HG03025 (cell line): ENCODE measurements at regions not wholly inside any gene's neighbourhood (a gene's known extent, or its start where the extent isn't known, plus 50 kb on each side); places are given as distances from the start of the nearest gene placed in this dataset.

Experiments
- ATAC-seq: cut with Tn5 transposase; IDR thresholded peaks from one replicate; pipeline ENCODE4 v1.9.1; 2021; ENCODE audit warnings: mild to moderate bottlenecking, moderate library complexity; ENCODE audit not compliant: unreplicated experiment, low FRiP score

DNA sequence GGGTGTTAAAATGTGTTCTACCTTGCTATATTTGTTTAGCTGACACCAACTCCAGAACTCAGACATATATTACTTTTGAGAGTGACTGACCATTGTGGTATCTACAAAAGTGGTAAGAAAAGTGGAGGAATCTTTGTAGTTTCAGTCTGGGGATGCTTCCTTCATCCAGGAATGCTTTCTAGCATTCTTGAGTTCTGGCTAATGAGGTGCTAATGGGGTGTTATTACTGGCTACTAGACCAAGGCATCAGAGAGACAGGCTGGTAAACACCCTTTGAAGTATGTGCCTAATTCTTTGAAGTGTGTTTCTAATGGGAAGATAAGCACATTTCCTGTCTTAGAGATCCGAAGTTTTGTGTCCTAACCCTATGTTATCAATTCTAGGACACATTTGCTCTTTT lies 310.4 kb downstream of the SPRY1 start:
- ATAC-seq, result no peak

DNA sequence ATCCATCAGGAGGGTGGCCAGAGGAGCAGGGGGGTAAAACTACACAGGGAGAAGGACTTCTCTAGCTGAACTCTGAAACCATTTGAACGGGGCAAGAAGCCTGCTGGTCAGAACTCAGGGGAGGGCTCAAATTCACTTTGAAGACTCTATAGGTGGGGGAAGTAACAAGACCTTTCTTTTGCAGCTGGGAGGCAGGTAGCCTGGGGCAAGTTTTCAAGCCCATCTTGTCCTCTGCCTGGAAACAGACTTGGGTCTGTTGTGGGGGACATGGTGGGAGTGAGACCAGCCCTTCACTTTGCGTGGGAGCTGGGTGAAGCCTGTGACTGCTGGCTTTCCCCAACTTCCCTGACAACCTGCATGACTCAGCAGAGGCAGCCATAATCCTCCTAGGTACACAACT lies 312.3 kb downstream of the SPRY1 start:
- no peak for ATAC-seq

DNA sequence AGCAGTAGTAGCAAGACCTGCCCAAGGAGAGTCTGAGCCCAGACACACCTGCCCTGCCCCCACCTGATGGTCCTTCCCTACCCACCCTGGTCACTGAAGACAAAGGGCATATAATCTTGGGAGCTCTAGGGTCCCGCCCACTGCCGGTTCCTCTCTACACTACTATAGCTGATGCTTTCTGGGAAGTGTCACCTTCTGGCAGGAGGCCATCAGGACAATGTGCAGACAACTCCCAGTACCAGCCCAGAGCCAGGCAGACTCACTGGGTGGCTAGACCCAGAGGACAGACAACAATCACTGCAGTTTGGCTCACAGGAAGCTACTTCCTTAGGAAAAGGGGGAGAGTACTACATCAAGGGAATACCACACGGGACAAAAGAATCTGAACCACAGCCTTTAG lies 312.7 kb downstream of the SPRY1 start:
- ATAC-seq, result no peak

DNA sequence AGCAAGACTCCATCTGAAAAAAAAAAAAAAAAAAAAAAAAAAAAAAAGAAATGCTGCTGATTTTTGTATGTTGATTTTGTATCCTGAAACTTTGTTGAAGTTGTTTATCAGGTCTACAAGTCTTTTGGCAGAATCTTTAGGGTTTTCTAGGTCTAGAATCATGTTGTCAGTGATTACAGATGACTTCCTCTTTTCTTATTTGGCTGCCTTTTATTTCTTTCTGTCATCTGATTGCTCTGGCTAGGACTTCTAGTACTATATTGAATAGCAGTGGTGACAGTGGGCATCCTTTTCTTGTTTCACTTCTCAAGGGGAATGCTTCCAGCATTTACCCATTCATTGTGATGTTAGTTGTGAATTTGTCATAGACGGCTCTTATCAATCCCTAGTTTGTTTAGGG lies 334.4 kb downstream of the SPRY1 start:
- no peak for ATAC-seq

DNA sequence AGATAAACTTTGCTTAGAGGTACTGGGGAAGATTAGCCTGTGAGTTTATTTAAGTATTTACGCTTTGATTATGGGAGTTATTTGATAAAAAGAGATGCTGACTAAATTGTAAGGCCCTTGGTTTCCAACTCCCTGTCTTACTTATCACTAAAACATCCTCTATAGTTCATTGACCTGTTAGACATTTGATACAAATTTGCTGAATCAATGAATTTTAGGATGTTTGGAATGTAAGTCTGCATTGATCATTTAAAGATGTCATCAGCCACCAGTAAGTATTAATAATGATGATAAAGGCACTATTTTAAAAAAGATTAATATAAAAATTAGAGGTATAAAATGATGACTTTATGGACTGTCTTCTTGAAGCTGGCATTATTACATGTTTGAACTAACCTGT lies 340.6 kb downstream of the SPRY1 start:
- no peak for ATAC-seq

DNA sequence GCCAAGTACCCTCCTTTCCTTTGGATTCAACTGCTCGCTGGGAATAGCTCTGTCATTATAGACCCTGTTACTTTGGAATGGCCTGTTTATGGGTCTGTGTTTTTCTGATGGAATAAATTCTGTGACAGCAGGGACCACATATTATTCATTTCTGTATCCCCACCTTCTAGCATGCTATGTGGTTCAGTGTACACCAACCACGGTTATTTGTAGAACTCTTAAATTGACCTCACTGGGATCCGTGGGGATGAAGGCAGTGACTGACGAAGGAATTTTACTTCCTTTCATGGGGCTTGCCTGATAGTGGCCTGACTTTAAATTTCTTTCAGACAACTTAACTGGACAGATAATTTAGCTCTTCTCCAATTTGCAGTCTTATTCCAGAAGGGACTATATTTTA lies 343.2 kb downstream of the SPRY1 start:
- no peak for ATAC-seq

DNA sequence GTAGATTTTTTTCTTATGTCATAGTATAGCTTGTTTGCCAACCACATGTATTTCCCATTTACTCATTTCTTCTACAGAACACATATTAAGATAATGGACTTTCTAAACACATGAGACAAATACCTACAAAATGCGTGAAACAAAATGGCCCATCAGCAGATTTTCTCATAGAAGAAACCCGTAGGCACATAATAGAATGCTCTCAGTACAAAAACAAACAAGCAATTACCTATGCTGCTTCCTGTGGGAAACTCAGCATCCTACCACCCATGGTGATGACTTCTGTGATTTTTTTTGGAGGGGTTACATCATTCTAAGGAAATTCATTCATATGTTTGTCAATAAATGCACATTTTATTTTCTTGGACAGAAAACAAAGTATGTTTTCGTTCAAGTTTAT lies 343.6 kb downstream of the SPRY1 start:
- no peak for ATAC-seq

- ATAC-seq, result no peak
Measured at GRCh38 chr4:123741906-123742305, 345.3 kb downstream of the SPRY1 start.

GRCh38 chr4:123743848-123744247 lies 347.3 kb downstream of the SPRY1 start:
- ATAC-seq, result no peak

- ATAC-seq, result no peak
Measured at GRCh38 chr4:123744664-123745290, 348.2 kb downstream of the SPRY1 start.

- ATAC-seq, result no peak
Measured at GRCh38 chr4:123747016-123747415, 350.4 kb downstream of the SPRY1 start.

DNA sequence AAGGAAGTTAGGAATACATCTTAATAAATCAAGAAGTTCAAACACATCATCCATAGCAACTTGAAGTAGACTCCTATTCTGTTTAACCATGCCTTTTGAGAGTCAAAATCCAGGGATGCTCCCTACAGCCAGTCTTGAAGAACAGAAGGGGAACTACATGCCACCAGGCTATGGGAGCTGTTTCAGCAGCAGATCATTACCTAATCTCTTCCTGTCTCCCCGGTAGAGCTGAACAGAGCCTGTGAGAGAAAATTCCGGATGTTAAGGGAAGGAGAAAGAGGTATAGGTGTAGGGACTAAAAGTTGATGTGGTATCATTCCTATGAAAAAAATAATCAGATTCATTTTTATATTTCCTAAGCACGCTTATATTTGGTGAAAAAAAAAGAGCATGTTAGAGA lies 352.2 kb downstream of the SPRY1 start:
- no peak for ATAC-seq

DNA sequence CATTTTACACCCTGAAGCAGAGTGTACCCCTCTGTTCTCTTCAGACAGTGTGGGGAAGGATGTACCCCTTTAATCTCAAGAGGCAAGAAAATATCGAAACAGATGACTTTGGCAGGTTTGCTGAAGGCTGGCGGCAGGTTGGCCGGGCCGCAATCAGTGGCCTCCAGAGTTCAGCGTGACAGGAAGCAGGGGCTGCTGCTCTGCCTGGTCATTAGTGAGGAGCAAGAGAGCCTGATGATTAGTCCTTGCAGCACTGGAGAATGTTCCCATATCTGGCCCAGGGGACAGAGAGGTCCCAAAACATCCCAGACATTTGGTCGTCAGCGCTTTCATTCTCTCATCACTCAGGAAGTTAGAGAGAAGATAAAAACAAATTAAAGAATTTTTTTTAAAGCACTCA lies 352.8 kb downstream of the SPRY1 start:
- no peak for ATAC-seq

DNA sequence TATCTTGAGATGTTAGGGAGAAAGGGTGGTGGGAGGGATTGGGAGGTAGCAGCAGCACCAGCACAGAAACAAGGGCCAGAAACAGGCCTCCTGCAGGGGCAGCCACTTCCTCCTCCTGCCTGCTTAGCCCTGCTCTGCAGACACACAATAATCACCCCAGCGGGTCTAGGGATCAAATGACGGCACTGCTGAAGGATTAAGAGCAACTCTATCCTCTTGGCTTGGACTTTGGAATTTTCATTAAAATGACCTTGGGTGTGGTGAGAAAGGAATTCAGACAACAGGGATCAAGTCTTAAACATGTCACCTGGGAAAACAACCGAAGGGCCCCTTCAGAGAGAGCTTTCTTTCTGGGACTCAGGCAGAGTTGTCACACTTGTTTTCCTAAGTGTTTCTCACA lies 353.4 kb downstream of the SPRY1 start:
- no peak for ATAC-seq

- no peak for ATAC-seq
Measured at GRCh38 chr4:123755655-123756054, 359.1 kb downstream of the SPRY1 start.

DNA sequence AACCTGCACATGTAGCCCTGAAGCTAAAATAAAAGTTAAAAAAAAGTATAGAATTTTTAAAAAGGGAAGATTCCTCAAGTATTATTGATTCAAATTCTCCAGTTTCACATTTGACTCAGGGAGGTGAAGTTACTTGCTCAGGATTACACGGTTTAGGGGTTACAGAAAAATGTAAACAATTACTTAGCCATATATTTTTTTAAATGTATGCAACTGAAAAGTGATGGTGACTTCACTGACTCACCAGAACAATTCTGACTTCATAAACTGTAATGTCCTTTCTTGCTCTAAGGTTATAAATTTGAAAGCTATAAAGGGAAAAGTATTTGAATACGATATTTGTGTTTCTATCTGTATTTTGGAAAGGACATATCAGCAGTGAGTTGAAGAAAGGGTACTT lies 371.2 kb downstream of the SPRY1 start:
- ATAC-seq, result no peak

DNA sequence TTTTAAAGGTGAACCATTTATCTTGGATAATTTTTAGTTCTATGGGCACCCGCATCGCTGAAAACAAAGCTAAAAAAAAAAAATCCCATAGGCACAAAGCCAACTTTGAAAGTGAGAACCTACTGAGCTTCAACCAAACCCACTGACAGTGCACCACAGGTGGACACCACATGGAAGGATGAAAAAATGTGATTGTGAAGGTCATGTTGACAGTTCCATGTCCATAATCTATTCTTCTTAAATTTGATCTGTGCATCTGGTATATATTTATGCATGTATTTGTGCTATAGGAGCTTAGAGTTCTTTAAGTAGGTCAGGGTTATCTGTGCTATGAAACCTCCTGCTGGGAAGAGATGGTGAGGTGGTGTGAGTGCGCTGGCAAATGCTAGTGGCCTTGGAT lies 374.3 kb downstream of the SPRY1 start:
- no peak for ATAC-seq

DNA sequence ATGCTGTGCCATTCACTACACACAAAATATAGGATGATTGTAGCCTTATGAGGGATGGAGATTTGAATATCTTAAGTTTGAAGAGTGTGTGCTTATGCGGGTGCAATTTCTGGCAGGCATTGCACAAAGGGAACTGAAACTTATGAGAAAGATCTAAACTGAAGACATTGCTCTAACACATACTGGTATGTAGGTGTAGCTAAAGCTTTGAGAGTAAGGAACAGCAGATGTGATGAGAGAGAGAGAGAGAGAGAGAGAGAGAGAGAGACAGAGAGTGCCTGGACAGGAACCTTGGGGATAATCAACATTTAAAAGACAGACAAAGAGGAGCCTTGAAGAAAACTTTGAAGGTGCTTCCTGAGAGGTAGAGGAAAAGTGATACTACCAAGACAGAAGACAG lies 379.7 kb downstream of the SPRY1 start:
- ATAC-seq, result peak; percentile 100

- no peak for ATAC-seq
Measured at GRCh38 chr4:123777373-123777772, 380.8 kb downstream of the SPRY1 start.

DNA sequence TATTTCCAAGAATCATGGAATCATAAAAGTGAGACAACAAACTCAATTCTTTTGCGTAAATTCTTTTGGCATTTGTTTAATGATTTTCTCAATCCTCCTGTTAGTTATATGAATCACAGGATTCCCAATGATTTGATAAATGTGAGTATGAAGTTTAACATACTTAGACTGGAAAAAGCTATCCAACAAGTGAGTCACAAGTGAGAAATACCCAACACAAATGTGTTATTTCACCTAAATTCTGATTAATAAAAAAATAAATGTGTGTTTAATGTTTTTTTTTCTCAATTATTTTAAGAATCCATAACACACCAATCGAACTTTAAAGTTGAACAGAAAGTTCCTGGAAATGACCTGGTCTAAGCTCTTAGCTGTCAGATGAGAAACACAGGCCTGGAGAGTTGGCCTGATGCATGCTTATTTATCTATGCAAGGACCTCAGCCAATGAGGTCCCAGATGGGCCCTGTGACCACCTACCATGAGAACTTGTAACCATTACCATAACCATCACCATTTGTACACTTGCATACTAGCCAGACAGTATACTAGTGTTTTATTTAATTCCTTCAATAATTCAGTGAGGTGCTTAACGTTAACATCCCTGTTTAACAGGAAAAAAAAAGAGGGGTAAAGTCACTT lies 386.7 kb downstream of the SPRY1 start:
- no peak for ATAC-seq

DNA sequence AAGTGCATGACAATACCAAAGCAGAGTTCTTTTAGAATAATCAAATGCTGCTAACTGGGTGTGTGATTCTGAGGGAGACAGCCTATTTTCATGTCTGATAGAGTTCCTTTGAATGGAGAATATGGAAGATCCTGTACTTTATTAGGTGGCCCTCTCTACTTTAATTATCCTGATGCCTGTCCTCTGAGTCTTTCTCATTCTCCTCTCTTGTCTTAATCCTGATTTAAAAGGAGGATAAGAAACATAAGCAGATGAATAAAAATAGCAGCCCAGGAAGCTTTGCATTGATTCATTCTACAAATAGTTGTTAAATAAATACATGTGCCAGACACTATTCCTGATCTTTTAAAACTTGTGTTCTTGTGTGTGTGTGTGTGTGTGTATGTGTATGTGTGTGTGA lies 387.3 kb downstream of the SPRY1 start:
- no peak for ATAC-seq

- ATAC-seq, result no peak
Measured at GRCh38 chr4:123784626-123785025, 388.0 kb downstream of the SPRY1 start.

- ATAC-seq, result no peak
Measured at GRCh38 chr4:123785538-123785937, 388.9 kb downstream of the SPRY1 start.
